ENCODE measurements at regions not wholly inside any gene's neighbourhood (a gene's known extent, or its start where the extent isn't known, plus 50 kb on each side); places are given as distances from the start of the nearest gene placed in this dataset.

DNA sequence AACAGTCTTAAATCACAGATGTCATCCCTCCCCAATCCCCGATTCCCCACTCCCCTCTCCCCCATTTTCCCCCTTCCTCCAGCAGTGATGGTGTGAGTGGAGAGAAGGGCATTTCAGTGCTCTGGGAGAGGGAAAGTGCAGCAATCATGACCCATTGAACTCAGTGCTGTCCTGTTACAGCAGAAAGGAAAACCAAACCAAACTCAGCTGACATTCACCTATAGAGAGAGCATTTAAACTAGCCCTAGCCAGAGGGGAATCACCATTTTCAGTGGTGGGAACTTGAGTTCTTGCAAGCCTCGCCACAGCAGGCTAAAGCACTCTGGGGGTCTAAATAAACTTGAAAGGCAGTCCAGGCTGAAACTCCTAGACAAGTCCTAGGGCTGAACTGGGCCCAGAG lies 129.9 kb upstream of the COL21A1 start:
- no peak for DNase-seq (ENCODE audit: low read depth)

DNA sequence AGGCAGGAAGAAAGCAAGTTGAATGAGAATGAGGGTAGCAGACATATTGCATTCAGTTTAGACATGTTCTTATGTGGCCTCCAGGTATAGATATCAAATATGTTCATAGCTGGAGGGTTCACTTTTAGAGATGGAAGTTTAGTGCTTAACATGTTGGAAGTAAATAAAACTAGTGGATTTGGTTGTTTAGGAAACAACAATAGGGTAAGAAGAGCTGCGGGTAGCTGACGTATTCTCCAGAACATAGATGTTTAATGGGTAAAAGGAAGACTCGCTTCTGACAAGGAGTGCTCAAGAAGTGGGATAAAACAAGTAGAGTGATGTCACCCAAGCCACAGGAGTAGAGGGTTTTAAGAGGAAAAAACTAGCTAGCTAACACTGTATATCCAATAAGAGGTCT lies 128.4 kb upstream of the COL21A1 start:
- no peak for DNase-seq (ENCODE audit: low read depth)

- no peak for DNase-seq (ENCODE audit: low read depth)
Measured at GRCh38 chr6:56374841-56375369, 127.5 kb upstream of the COL21A1 start.

DNA sequence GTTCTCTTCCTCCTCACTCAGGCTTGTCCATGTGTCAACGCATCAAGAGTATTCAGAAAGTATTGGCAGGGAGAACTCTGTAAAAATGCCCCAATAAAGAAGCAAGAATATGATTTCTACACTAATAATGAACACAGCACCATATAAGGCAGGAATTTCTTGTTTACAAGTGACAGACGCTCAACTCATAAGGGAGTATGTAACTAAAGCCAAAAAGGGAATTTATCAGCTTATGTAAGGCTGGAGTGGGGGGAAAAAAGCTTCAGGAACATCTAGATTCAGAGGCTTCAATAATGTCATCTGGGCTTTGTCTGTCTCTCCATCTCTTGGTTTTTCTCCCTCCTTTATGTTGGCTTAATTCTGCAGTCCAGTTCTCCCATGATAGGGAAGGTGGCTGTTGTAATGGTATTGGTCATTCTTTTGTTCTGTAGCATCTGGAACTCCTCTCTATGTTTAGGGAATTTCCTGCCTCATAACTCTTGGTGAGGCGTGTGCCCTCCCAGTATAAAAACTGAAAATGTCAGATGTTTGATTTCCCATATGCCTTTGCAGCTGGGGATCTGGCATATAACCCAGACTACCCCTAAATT lies 125.1 kb upstream of the COL21A1 start:
- DNase-seq (ENCODE audit: low read depth) = no peak

- DNase-seq (ENCODE audit: low read depth) = no peak
Measured at GRCh38 chr6:56370561-56371211, 123.3 kb upstream of the COL21A1 start.

DNA sequence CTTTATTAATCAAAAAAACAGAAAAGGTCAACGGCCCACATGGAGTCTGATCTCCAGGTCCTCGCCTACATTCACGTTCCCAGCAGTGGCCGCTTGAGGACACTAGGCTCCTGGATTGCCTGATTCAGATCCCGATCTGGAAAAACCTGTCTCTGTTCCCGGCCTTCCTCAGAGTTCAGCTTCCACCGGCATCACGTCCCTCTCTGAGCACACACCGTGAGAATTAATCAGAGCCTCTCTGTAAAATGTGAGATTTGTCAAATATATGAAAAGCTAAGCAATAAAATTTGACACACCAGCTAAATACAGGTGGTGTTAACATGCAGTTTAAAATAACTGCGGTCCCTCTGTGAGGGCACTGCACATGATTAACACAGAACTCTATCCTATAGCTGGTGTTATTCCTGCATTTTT lies 122.8 kb upstream of the COL21A1 start:
- DNase-seq (ENCODE audit: low read depth) = no peak

DNA sequence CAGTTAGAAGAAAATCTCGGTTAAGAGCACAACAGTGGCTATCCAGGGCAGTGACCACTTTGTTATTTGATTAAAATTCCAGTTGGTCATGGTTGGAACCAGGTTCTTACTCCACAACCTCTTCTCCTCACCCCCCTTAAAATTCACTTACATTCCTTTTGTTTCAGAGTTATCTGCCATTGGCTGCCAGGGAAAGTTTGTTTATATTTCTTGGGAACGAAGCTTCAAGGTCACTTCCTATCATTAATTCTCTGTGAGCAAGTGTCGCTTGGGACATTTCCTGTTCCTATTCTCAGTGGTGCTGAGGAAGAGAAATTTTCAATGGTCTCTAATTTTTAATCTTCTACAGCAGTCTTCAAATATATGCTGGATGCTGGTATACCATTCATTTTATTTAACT lies 121.1 kb upstream of the COL21A1 start:
- no peak for DNase-seq (ENCODE audit: low read depth)

GRCh38 chr6:56366141-56366852 lies 118.9 kb upstream of the COL21A1 start:
- no peak for DNase-seq (ENCODE audit: low read depth)

- DNase-seq (ENCODE audit: low read depth) = no peak
Measured at GRCh38 chr6:56364827-56365339, 117.5 kb upstream of the COL21A1 start.

GRCh38 chr6:56364431-56364826 lies 117.0 kb upstream of the COL21A1 start:
- no peak for DNase-seq (ENCODE audit: low read depth)

DNA sequence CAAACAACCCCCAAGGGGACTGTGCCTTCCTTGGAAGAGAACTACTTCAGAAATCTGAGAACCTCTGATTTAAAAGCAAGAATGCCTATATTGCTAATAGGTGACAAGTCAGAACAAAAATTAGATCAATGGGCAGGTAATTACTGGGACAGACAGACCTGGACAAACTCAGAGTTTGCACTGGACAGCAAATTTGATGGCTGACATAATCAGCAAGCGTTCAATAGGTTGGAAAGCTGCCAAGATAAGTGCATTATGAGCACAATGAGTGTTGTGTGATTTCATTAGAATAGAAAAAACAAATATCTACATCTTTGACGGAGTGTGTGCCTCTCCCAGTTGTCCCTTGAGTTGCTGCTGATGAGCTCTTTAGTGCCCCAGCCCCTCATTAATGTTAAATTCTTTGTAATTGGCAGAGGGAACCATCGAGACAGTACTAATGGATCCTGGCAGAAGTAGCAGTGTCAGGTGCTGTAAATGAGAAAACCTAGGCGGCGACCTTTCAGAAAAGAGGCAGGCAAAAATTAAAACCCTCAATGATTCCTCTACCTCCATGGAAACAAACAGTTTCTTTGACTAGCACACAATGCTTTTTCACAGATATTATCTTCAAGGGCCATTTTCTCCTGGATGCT lies 116.5 kb upstream of the COL21A1 start:
- DNase-seq (ENCODE audit: low read depth) = no peak

GRCh38 chr6:56361812-56362211 lies 114.4 kb upstream of the COL21A1 start:
- no peak for DNase-seq (ENCODE audit: low read depth)

- peak; percentile 43 for DNase-seq (ENCODE audit: low read depth)
Measured at GRCh38 chr6:56359201-56359899, 112.0 kb upstream of the COL21A1 start.

DNA sequence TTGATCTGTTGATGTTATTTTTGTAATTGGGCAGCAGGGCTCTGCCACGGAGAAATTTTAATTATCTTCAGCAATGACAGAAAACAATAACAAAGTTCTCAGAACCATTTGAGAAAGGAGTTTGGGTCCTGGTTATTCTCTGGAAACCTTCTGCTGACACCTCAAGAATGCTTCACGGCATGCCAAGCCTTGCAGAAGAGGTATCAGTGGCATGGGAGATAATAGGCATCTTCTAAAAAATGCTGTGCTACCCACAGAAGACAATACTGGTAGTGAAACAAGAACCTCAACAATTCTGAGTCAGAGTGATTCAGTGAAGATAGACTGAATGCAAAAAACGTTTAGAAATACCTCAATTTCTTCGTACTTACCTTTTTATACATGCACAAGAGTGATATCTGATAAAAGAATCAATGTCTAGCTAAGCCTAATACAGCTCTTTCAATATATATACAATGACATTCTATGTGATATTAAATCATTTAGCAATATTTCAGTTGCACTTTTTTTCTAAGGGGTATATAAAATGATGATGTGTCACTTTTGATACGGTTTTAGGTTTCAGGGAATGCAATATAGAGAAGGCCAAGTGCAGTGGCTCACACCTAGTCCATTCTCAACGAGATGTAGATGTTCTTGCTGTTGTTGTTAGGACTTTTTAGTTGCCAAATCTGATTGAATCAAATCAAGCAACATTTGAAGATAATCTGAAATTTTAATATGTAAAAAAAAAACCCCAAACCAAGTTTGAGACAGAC lies 110.4 kb upstream of the COL21A1 start:
- no peak for DNase-seq (ENCODE audit: low read depth)

- no peak for DNase-seq (ENCODE audit: low read depth)
Measured at GRCh38 chr6:56356426-56356825, 109.0 kb upstream of the COL21A1 start.

DNA sequence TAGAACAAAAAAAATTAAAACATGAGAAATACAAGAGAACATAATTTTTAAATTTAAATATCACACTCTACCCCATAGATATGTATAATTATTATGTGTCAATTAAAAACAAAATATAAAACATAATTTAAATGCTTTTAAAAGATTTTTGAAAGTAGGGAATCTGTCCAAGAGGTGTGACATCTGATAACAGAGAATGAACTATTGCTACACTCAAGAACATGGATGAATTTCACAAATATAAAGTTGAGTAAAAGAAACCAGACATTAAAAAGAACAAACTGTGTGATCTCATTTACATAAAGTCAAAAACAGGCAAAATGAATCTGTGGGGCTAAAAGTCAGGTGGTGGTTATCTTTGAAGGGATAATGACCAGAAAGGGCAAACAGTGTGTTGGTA lies 106.5 kb upstream of the COL21A1 start:
- DNase-seq (ENCODE audit: low read depth) = no peak

- no peak for DNase-seq (ENCODE audit: low read depth)
Measured at GRCh38 chr6:56350628-56351260, 103.4 kb upstream of the COL21A1 start.

DNA sequence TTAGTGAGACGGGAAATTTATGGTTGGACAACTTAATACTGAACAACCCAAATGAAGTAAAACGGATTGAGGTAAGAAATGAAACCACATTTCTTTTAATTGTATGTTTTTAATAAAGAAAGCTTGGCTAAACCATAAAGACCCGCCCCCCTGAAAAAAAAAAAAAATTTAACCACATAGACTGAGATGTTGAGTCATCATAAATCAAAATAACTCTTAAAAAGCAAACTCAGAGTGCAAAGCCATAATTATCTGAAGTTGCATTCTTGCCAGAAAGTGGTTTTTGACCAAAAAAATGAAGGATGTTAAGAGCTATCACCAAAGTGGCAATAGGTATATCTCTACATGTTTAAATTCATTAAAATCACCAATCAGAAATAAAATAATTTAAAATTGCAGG lies 101.8 kb upstream of the COL21A1 start:
- no peak for DNase-seq (ENCODE audit: low read depth)

DNA sequence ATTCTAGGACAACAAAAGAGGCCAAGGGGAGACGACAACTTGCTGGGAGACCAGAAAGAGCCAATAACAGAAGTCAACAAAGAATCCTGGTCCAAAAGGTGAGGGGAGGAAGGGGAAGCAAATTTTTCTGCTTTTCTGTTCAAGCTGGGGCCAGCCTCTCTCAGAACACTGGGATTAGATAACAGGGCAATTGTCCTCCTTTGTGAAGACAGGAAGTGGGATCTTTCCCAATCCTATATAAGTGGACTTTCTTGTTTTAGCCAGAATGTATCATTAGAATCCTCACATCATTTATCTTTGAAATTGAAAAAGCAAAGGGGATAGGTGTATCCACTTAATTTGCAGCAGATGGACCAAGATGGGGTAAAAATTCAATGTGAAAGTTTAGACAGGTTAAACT lies 101.2 kb upstream of the COL21A1 start:
- no peak for DNase-seq (ENCODE audit: low read depth)

- no peak for DNase-seq (ENCODE audit: low read depth)
Measured at GRCh38 chr6:56347526-56347925, 100.1 kb upstream of the COL21A1 start.

DNA sequence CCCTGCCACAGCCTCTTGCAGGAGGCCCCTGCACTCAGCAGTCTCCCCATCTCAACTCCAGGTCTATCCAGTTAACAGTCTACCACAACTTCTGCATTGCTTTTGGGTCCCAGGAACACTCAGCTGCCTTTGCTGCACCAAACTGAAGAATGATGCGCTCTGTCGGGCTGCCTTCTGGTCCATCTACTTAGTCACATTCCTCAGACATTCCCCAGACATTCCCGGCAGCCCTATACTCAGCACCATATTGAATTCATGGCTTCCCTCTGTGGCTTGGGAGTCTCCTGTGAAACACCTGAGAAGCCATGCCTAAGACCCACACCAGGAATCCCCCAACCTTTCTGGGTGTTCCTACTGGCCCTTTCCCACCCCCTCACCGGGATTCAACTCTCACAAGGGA lies 99.6 kb upstream of the COL21A1 start:
- no peak for DNase-seq (ENCODE audit: low read depth)
